Right lobe of liver (tissue), 4 donors: ENCODE measurements at regions not wholly inside any gene's neighbourhood (a gene's known extent, or its start where the extent isn't known, plus 50 kb on each side); places are given as distances from the start of the nearest gene placed in this dataset.

Experiments used
- CTCF ChIP-seq, 4 donors: fragments of 200-600 bp in 3 of 4; fragments of 450-650 bp in 1 of 4; IDR thresholded peaks; one replicate each; pipeline versions ENCODE4 v1.5.1 to v1.8.0; 2016 to 2022; ENCODE audit warnings: antibody characterized with exemption in 4 of 4, mild to moderate bottlenecking in 2 of 4
- POLR2A ChIP-seq: fragments of 450-650 bp; IDR thresholded peaks from one replicate; pipeline ENCODE4 v1.6.1; 2017; ENCODE audit warnings: antibody characterized with exemption, mild to moderate bottlenecking
- donor health status: DM: no; HTN: no; CAD: no.
- donor health status: DM: no; HTN: no; CAD: no.
- donor health status: DM: no; HTN: yes; CAD: no.

- no peak for TF ChIP-seq POLR2A
- TF ChIP-seq CTCF (IDR thresholded peaks at IDR 0.05): no peak
These were observed 708.6 kb upstream of the ZEB2 start for GRCh38 chr2:145228506-145228905.
